GM21737 (cell line): ENCODE measurements at regions not wholly inside any gene's neighbourhood (a gene's known extent, or its start where the extent isn't known, plus 50 kb on each side); places are given as distances from the start of the nearest gene placed in this dataset.

Source experiments
- ATAC-seq: cut with Tn5 transposase; IDR thresholded peaks from one replicate; pipeline ENCODE4 v1.9.1; 2021; ENCODE audit warnings: mild to moderate bottlenecking, moderate library complexity; ENCODE audit not compliant: unreplicated experiment

GRCh38 chr3:70583682-70584081, 271.2 kb upstream of the MDFIC2 start:
- ATAC-seq: no peak

- ATAC-seq: no peak
These were observed 270.4 kb upstream of the MDFIC2 start for GRCh38 chr3:70582803-70583202.

GRCh38 chr3:70580021-70580420, 267.6 kb upstream of the MDFIC2 start:
- ATAC-seq: no peak

- no peak for ATAC-seq
These were observed 259.3 kb upstream of the MDFIC2 start for GRCh38 chr3:70571696-70572095.

- no peak for ATAC-seq
These were observed 258.1 kb upstream of the MDFIC2 start for GRCh38 chr3:70570584-70570983.

DNA sequence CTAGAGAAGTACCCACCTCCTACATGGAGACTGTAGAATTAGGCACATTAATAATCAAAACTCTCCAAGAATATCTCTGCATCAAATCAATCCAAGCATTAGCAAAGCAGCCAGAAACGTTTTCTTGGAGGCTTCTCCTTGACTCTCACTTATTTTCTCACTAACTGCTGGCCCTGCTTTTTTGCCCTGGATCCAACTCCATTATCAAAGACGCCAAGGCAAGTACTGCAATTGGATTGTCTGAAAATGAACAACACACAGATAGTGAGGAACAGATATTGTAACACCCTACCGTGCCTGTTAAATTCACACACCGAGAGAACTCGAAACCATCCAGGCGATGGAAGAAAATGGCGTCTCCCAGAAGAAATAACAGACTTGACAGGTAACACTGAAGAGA, 256.2 kb upstream of the MDFIC2 start:
- no peak for ATAC-seq

DNA sequence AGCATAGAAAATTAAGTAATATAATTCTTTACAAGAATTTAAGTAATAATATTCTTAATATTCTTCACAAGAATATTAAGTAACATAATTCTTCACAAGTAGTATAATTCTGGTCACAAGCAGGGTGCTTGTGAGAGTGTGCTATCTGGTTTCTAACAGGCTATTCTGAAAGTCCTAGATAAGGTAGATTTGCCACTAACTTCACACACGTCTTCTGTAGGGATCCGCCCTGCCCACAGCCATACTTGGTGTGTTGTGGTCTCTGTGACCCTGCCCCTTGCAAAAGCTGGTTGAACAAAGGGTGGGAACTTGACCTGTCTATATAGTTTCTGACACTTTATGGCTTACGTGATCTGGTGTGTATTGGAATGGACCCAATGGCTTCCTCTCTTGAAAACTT, 253.4 kb upstream of the MDFIC2 start:
- no peak for ATAC-seq

DNA sequence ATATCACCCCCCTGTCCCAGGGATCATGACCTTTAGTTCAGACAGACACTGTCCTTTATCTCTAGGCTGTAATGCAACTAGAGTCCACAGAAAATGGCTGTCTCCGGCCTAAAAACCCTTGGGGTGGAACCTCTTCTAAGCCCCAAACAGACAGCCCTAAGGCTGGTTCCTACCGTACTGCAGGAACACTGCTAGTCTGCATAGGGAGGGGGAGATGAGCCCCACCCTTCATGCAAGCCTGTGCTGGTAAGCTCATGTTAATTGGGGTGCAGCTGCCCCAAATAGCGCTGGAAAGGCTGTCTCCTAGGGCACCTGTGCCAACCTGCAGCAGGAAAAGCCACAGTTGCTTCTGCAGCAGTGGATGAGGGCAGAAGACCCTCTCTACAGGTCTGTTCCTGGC, 252.1 kb upstream of the MDFIC2 start:
- no peak for ATAC-seq

GRCh38 chr3:70561796-70562195, 249.4 kb upstream of the MDFIC2 start:
- ATAC-seq: no peak

DNA sequence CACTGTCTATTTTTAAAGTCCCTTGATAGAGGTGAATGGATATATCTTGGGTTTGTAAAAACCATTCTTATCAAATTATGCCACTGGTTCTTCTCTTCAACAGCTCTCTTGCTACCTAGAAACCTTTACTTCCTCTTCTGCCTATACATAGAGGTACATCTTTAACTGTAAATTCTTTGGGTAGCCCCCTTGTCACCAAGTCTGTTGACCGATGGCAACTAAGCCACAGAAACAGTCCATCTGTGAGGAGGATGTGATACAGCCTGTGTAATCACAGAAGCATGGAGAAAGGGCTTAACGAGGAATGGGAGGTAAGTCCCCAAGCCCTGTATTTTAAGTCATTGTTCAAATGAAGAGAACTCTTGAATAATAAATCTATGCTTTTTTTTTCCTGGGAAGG, 246.5 kb upstream of the MDFIC2 start:
- ATAC-seq: no peak

GRCh38 chr3:70557976-70558375, 245.5 kb upstream of the MDFIC2 start:
- ATAC-seq: no peak

- no peak for ATAC-seq
These were observed 243.6 kb upstream of the MDFIC2 start for GRCh38 chr3:70556056-70556455.

GRCh38 chr3:70554170-70554569, 241.7 kb upstream of the MDFIC2 start:
- no peak for ATAC-seq

DNA sequence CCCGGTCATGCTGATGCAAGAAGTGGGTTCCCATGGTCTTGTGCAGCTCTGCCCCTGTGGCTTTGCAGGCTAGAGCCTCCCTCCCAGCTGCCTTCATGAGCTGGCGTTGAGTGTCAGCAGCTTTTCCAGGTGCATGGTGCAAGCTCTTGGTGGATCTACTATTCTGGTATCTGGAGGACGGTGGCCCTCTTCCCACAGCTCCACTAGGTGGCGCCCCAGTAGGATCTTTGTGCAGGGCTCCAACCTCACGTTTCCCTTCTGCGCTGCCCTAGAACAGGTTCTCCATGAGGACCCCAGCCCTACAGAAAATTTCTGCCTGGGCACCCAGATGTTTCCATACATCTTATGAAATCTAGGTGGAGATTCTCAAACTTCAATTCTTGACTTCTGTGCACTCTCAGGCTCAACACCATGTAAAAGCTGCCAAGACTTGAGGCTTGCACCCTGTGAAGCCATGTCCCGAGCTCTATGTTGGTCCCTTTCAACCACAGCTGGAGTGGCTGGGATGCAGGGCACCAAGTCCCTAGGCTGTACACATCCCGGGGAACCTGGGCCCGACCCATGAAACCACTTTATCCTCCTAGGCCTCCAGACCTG, 238.4 kb upstream of the MDFIC2 start:
- ATAC-seq: no peak

GRCh38 chr3:70546679-70547078, 234.2 kb upstream of the MDFIC2 start:
- no peak for ATAC-seq

GRCh38 chr3:70543493-70543892, 231.1 kb upstream of the MDFIC2 start:
- ATAC-seq: no peak

GRCh38 chr3:70539908-70540307, 227.5 kb upstream of the MDFIC2 start:
- no peak for ATAC-seq

DNA sequence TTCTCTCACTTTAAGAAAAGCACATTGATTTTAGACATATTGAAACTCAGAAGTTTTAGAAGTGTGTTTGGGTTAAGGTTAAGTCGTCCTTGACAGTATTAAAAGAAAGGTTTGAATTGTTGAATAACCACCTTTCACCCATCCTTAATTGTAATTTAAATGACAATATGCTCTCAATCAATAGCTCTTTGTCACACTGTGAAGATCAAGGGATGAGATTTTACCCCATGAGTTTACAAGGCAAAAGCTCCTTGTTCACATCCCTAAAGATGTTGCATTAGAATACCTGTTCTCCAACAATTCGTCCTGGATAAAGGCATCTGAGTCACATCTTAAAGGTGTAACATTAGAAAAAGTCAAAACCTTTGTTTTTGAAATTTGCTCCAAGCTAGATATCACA, 220.4 kb upstream of the MDFIC2 start:
- no peak for ATAC-seq

DNA sequence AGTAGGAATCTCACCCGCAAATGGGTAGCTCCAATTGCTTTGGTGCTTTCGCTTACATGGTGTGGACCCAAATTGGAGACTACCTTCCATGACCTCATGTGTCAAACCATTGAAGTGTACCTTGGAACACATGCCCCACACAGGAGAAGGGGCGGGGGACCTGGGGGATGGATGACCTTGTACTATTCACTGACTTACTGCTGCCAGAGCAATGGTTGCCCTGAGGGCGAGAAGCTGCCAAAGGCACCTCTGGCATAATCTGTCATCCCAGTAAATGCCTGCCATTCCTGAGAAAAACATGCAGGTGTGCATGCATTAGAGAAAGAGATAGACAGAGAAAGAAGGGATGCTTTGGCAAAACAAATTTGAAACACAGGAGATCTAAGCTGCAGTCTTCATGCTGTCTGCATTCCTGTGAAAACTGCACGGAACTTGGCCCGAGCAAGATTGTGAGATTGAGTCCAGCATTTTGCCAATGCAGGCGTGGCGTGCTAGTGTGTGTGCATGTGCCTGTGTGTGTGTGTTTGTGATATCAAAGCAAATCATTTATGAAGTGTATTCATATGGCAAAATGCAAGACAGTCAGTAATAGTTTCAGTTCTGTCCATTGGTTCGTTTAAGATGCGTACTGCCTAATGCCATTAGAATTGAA, 219.5 kb upstream of the MDFIC2 start:
- ATAC-seq: no peak

DNA sequence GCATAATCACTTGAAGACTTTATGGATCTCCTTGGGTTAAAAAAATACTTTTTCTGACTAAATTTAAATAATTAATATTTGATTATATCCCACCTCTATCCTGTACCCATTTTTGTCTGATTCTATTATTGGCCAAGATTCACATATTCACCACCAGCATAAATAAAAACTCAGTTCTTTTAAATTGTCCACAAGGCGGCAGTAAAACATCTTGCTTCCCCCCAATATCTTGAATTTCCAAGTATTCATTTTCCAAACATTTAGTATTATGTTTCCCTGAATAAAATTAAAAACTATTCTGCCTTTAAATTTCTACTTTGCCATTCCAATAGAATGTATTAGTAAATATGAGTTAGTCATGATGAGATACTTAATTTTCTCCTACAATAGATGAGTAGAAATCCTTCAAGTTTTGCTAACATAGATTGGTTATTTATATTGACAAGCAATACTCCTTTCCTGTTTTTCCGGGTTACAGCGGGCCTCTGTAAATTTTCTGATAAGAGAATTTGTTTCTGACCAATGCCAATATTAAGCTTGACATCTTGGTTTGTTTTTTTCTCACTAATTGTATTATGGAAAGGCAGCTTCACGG, 218.7 kb upstream of the MDFIC2 start:
- ATAC-seq: no peak

DNA sequence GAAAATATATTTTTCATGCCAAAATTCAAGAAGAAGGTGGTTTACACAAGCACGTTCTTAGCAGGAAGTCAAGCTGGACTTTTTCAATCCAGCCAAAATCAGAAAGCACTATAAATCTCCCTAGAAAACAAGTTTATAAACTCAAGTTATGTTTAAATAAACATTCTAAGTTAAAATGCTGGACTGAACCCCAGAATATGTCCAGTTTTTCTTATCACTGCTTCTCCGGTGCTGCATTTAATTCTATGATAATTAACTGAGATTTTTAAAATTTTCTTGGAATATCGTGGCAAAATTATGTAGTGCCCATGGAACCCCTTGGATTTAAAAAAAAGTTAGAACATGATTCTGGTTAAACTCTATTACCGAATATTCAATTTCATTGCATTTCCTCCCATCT, 218.2 kb upstream of the MDFIC2 start:
- ATAC-seq: no peak

DNA sequence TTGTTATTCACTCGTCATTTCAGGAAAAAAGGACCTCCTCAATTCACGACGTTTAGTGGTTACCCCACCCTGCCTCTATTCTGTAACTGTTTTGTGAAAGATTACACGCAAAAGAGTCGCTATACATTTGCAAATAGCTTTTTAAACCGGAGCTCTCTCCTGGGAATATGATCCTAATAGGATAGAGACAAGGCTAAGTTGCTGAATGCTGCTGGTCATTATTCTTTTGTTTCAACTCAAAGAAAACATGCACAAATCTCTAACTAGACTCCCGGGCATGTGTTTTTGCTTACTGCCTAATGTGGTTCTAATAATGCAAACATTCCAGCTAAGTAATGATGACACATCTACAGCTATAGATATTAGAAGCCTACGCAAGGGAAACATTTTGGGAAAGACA, 214.6 kb upstream of the MDFIC2 start:
- ATAC-seq: no peak
